ENCODE measurements at regions not wholly inside any gene's neighbourhood (a gene's known extent, or its start where the extent isn't known, plus 50 kb on each side); places are given as distances from the start of the nearest gene placed in this dataset.

GRCh38 chr15:66945842-66946241 lies 119.6 kb upstream of the SMAD3 start:
- no peak for DNase-seq (ENCODE audit: low read depth in 2 of 2)

DNA sequence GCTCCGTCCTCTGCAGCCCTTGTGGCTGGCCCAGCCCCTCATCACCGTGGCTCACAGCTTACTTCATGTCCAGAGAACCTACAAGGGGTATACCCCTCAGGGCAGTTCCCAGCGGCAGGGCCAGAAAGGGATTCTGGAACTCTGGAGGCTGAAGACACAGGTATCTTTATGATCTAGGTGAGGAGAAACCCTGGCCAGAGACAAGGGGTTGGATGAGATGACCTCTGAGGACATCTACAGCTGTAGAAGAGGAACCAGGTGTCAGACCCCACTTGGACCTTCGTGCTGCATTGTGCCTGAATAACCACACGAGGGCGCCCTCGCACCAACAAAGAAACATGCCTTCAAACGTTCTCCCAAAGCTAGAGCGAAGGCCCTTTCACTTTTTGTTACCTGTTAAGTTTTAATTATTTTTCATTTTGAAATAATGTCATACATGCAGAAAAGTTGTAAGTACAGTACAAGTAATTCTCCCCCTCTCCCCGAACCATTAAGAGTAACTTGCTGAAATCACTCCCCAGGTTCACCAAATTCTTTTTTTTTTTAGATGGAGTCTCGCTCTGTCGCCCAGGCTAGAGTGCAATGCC lies 118.7 kb upstream of the SMAD3 start:
- peak in 1 of 2 experiments; percentile 36 for DNase-seq (ENCODE audit: low read depth in 2 of 2)

DNA sequence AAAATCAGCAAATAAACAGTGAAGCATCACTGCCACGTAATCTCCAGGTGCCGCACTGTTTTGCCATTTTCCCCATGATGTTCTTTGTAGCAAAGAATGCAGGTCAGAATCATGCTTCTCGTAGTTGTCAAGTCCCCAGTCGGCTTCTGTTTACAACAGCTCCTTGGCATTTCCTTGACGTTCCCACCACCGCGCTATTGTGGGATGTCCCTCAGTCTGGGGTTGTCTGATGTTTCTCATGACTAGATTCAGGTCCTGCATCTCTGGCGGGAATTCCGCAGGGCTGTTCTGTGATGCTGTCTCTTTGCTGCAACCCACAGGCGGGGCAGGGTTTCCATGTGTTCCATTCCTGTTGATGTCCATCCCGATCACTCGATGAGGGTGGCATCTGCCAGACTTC lies 117.9 kb upstream of the SMAD3 start:
- DNase-seq (ENCODE audit: low read depth in 2 of 2): no peak

GRCh38 chr15:66948294-66948693 lies 117.1 kb upstream of the SMAD3 start:
- DNase-seq (ENCODE audit: low read depth in 2 of 2): no peak

DNA sequence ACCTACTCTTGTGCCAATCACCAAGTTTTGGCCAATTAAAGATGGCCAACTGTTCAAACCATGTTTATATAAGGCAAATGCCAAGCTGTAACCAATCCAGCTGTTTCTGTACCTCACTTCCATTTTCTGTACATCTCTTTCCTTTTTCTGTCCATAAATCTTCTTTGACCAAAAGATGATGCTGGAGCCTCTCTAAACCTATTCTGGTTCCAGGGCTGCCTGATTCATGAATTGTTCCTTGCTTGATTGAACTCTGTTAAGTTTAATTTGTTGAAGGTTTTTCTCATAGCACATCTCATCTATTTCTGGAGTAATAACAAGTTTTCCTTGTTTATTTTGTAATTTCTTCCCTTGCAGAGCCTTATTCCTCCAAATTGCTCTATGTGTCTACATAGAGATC lies 115.3 kb upstream of the SMAD3 start:
- DNase-seq (ENCODE audit: low read depth in 2 of 2): no peak

DNA sequence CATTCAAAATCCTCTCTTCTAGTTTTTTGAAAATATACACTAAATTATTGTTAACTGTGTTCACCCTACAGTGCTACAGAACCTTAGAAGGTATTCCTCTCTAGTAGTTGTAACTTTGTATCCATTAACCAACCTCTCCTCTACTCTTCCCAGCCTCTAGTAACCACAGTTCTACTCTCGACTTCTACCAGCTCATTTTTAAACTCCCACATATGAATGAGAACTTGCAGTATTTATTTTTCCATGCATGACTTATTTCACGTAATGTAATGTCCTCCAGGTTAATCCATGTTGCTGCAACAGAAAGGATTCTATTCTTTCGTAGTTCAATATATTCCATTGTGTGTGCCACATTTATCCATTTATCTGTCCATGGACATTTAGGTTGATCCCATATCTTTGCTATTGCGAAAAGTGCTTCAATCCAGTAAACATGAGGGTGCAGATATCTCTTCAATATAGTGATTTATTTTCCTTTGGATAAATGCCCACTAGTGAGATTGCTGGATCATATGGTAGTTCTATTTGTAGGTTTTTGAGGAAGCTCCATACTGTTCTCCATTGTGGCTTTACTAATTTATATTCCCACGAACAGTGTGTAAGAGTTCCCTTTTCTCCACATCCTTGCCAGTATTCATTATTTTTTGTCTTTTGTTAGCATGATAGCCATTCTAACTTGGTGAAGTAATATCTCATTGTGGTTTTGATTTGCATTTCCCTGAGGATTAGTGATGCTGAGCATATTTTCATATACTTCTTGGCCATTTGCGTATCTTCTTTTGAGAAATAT lies 113.7 kb upstream of the SMAD3 start:
- peak; percentile 68 to 71 for DNase-seq (ENCODE audit: low read depth in 2 of 2)

DNA sequence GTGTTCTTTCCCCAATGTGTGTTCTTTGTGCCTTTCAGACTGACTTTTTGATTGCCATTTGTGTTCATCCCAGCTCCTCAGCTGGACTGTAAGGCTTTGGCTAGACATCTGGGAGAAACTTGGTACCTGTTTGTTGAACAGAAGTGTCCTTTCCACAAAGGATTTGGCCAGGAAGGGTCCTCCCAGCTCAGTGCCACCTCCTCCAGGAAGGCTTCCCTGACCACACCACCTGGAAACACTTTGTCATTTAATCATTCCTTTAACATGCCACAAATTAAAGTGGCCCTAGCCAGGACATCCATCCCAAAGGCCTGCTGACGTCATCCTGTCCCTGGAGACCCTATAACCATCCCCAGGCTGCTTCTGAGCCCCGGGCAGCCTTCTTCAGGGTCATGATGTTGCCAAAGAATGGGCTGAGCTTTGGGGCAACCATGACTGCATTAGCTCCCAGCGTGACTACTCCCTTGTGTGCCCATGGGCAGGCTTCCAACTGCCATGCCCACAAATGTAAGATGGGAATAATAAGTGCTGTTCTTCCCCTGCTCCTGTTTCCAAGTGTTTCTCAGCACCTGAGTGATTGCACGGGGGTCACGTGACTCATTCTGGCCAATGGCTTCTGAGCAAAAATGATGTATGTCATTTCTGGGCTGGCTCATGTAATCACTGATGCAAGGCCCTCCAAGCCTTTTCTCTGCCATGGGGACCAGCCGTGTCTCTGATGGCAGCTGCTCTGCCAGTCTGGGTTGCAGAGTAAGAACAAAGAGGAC lies 112.5 kb upstream of the SMAD3 start:
- DNase-seq (ENCODE audit: low read depth in 2 of 2): no peak

DNA sequence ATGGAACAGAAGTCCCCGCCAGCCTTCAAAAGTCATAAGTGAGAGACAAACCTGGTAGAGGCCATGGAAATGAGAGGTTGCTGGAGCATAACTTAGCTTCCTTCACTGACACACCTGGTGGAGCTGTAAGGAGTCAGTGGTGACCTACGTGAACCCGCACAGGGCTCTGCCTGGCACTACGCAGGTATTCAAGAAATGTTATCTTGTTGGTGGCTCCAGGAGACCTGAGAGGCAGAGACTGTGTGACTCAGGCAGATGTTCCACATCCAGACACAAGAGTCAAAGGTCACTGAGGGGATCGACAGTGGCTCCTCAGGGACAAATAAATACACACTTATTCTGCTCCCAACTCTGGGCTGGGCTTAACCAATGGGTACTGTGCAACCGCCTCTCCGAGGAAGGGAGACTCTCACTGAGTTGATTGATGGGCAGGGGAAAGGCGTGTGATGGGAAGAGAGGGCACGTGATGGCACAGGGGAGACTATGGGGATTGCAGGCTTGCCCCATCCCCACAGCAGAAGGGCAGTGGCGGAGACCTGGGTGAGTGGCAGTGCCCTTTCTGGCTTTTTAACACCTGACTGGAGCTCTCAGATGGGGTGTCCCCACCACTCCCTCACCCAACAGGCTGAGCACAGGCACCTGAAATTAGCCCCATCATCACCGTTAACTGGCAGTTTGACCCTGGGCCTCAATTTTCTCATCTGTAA lies 111.7 kb upstream of the SMAD3 start:
- no peak for DNase-seq (ENCODE audit: low read depth in 2 of 2)

- no peak for DNase-seq (ENCODE audit: low read depth in 2 of 2)
Observed at GRCh38 chr15:66954601-66955000, 110.8 kb upstream of the SMAD3 start.

DNA sequence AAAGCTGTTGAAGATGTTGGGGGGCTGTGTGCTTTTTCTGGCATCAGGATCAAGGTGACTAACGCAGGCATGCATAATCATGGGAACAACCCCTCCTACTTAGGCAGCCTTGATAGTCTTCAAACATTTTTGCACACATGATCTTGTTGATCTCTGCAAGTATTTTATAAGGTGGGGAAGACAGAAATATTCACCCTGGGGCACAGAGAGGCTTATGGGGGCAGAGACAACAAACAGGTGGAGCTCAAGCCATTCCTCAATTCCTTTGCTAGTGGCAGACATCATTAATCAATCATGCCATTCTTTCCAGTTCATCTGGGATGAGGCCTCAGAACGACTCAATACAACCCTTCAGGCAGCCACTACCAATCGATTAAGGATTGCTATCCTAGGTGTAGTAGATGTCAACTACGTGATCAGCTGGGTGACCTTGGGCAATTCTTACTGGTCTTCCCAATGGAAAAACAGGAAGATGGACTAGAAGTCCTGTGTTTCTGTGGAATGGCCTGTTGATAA lies 110.3 kb upstream of the SMAD3 start:
- DNase-seq (ENCODE audit: low read depth in 2 of 2): no peak

- no peak for DNase-seq (ENCODE audit: low read depth in 2 of 2)
Observed at GRCh38 chr15:66955871-66956585, 109.4 kb upstream of the SMAD3 start.

- no peak for DNase-seq (ENCODE audit: low read depth in 2 of 2)
Observed at GRCh38 chr15:66956672-66957430, 108.6 kb upstream of the SMAD3 start.

DNA sequence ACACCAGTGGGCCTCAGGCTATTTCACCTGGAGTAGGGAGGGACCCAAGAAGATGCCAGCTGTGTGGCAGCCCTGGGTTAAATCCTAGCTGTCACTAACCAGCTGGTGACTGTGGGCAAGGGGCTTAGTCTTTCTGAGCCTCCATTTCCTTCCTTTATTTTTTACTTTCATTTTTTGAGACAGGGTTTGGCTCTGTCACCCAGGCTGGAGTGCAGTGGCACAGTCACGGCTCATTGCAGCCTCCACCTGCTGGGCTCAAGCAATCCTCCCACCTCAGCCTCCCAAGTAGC lies 108.0 kb upstream of the SMAD3 start:
- DNase-seq (ENCODE audit: low read depth in 2 of 2): no peak

GRCh38 chr15:66959066-66959465 lies 106.3 kb upstream of the SMAD3 start:
- DNase-seq (ENCODE audit: low read depth in 2 of 2): no peak

DNA sequence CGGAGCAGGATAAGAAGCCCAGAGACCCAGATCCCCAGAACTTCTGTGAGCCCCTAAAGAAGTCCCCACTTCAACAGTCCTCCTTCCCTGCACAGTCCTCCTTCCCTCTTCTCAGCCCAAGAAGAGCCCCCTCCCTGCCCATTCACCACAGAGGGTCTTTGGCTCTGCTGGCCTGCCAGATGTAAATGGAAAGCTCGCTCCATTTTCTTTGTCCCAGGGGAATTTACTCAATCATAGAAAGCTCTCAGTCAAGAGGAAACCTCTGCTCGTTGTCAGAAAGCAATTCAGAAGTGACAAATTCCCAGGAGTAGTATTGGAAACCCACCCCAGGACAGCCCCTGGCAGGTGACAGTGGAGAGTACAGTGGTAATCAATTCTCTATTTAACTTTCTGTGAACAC lies 105.5 kb upstream of the SMAD3 start:
- no peak for DNase-seq (ENCODE audit: low read depth in 2 of 2)

GRCh38 chr15:66960519-66960918 lies 104.9 kb upstream of the SMAD3 start:
- DNase-seq (ENCODE audit: low read depth in 2 of 2): no peak

DNA sequence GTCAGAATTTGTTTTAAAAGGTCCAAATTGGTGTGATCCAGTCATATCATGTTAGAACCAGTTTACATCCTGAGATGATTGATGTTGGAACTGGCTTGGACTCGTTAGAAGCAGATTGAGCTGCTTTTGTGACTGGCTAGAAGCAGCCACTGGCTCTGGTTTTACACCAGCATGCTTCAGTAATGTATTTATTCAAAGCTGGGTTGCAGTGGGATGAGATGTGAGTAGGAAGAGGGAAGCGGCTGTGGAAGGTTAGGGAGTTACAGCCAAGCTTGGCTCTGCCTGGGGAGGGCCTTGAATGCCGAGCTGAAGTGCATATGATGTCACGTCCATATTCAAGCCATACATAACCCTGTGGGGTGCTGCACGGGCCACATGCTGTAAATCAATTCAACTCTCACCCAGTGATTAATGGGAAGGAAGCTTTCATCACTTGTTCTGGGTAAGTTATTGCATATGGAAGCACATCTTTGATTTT lies 104.0 kb upstream of the SMAD3 start:
- peak; percentile 54 to 61 for DNase-seq (ENCODE audit: low read depth in 2 of 2)

GRCh38 chr15:66961901-66962300 lies 103.5 kb upstream of the SMAD3 start:
- no peak for DNase-seq (ENCODE audit: low read depth in 2 of 2)

- no peak for DNase-seq (ENCODE audit: low read depth in 2 of 2)
Observed at GRCh38 chr15:66962522-66962921, 102.9 kb upstream of the SMAD3 start.

GRCh38 chr15:66963084-66963483 lies 102.3 kb upstream of the SMAD3 start:
- no peak for DNase-seq (ENCODE audit: low read depth in 2 of 2)

GRCh38 chr15:66963710-66964109 lies 101.7 kb upstream of the SMAD3 start:
- no peak for DNase-seq (ENCODE audit: low read depth in 2 of 2)
